ENCODE measurements at regions not wholly inside any gene's neighbourhood (a gene's known extent, or its start where the extent isn't known, plus 50 kb on each side); places are given as distances from the start of the nearest gene placed in this dataset.
A peak's percentile ranks its signal among the peaks of the same experiment; 100 is the strongest.

- TF ChIP-seq GATA2 (IDR thresholded peaks at IDR 0.05; ENCODE audit: insufficient read depth, insufficient read length, low read depth, low read length), result no peak
- TF ChIP-seq EZH2 (IDR thresholded peaks at IDR 0.05; ENCODE audit: borderline replicate concordance, low read depth, low read length, severe bottlenecking), result no peak
- no peak for TF ChIP-seq JUN (IDR thresholded peaks at IDR 0.05; ENCODE audit: borderline replicate concordance, insufficient read depth, insufficient read length, low read depth)
- CTCF ChIA-PET, result interaction anchor here (0.9 to 1.6 kb wide), 3 partner anchors 32 to 126 kb away, joined by 3 read pairs; no protein-coding TSS in a partner anchor
- BruUV-seq (replicated peaks), result no TSS peak
- Histone ChIP-seq H3K9me3 (replicated peaks; ENCODE audit: control insufficient read depth, insufficient read depth, low read length) (no peaks in the 10 kb centered on the region), H3K27ac (ENCODE audit: insufficient read depth, low read depth, low read length) (no peak overlapping the region), H3K79me2 (ENCODE audit: control insufficient read depth, insufficient read depth, low read length) (no peaks in the 10 kb centered on the region), H3K4me3 (replicated peaks in 1 of 3; ENCODE audit: insufficient read depth in 1 of 3, low read depth in 1 of 3, low read length in 3 of 3) (no peak overlapping the region), H3K36me3 (ENCODE audit: control insufficient read depth in 2 of 2, extremely low read depth in 1 of 2, insufficient read depth in 2 of 2, low read length in 2 of 2) (no peaks in the 10 kb centered on the region), H3K4me2 (ENCODE audit: insufficient read depth, low read length) (no peak overlapping the region), H3K27me3 (ENCODE audit: control insufficient read depth in 2 of 2, insufficient read depth in 2 of 2, low read length in 2 of 2) (no peaks in the 10 kb centered on the region), H2AFZ (ENCODE audit: low read depth, low read length) (no peak overlapping the region), H4K20me1 (replicated peaks; ENCODE audit: control insufficient read depth, extremely low read depth, insufficient read depth, low read length) (no peaks in the 10 kb centered on the region), H3K9ac (replicated peaks; ENCODE audit: extremely low read depth, insufficient read depth, low read length) (no peak overlapping the region), H3K4me1 (ENCODE audit: control insufficient read depth, extremely low read depth, insufficient read depth, low read length) (no peaks in the 10 kb centered on the region), H3K9me1 (replicated peaks; ENCODE audit: control insufficient read depth, extremely low read depth, insufficient read depth, low read length) (no peaks in the 10 kb centered on the region)
- DNase-seq (ENCODE audit: low read depth, low spot score) (no peak), FAIRE-seq (no peak)
- POLR2A ChIA-PET, result no interaction called here
- dilution Hi-C loops (cut with MboI; ENCODE audit: extremely low pct_ligation_motif_present, low sequenced_read_pairs) (no loop called here), intact Hi-C loops (cut with micrococcal nuclease) (no loop called here)
Measured at GRCh38 chr4:125624951-125625350, 310.2 kb downstream of the FAT4 start.

- TF ChIP-seq MAX (IDR thresholded peaks at IDR 0.05; ENCODE audit: insufficient read depth, insufficient read length) (no peak), FOS (IDR thresholded peaks at IDR 0.05; ENCODE audit: borderline replicate concordance, insufficient read depth, low read length) (no peak), POLR2A (IDR thresholded peaks at IDR 0.05; ENCODE audit: low read depth, low read length) (no peak), JUN (IDR thresholded peaks at IDR 0.05; ENCODE audit: borderline replicate concordance, insufficient read depth, insufficient read length, low read depth) (no peak), EZH2 (IDR thresholded peaks at IDR 0.05; ENCODE audit: borderline replicate concordance, low read depth, low read length, severe bottlenecking) (no peak), CTCF (IDR thresholded peaks at IDR 0.05; ENCODE audit: extremely low read depth in 1 of 2, insufficient read depth in 1 of 2, low read depth in 1 of 2, low read length in 2 of 2) (no peak), POLR2AphosphoS5 (IDR thresholded peaks at IDR 0.05; ENCODE audit: insufficient read depth, low read depth, low read length) (no peak), GATA2 (IDR thresholded peaks at IDR 0.05; ENCODE audit: insufficient read depth, insufficient read length, low read depth, low read length) (no peak), MYC (IDR thresholded peaks at IDR 0.05; ENCODE audit: low read depth, low read length) (no peak)
- DNase-seq (ENCODE audit: low read depth, low spot score) (peak; percentile 43), FAIRE-seq (no peak)
- Histone ChIP-seq H2AFZ (ENCODE audit: low read depth, low read length) (no peak overlapping the region), H3K27me3 (ENCODE audit: control insufficient read depth in 2 of 2, insufficient read depth in 2 of 2, low read length in 2 of 2) (no peaks in the 10 kb centered on the region), H3K4me1 (ENCODE audit: control insufficient read depth, extremely low read depth, insufficient read depth, low read length) (no peaks in the 10 kb centered on the region), H3K27ac (ENCODE audit: insufficient read depth, low read depth, low read length) (no peak overlapping the region), H3K36me3 (ENCODE audit: control insufficient read depth in 2 of 2, extremely low read depth in 1 of 2, insufficient read depth in 2 of 2, low read length in 2 of 2) (no peaks in the 10 kb centered on the region), H3K4me3 (replicated peaks in 1 of 3; ENCODE audit: insufficient read depth in 1 of 3, low read depth in 1 of 3, low read length in 3 of 3) (no peak overlapping the region), H4K20me1 (replicated peaks; ENCODE audit: control insufficient read depth, extremely low read depth, insufficient read depth, low read length) (no peaks in the 10 kb centered on the region), H3K9me1 (replicated peaks; ENCODE audit: control insufficient read depth, extremely low read depth, insufficient read depth, low read length) (no peaks in the 10 kb centered on the region), H3K4me2 (ENCODE audit: insufficient read depth, low read length) (no peak overlapping the region), H3K9me3 (replicated peaks; ENCODE audit: control insufficient read depth, insufficient read depth, low read length) (no peaks in the 10 kb centered on the region), H3K79me2 (ENCODE audit: control insufficient read depth, insufficient read depth, low read length) (no peaks in the 10 kb centered on the region), H3K9ac (replicated peaks; ENCODE audit: extremely low read depth, insufficient read depth, low read length) (no peak overlapping the region)
- dilution Hi-C loops (cut with MboI; ENCODE audit: extremely low pct_ligation_motif_present, low sequenced_read_pairs), result no loop called here
- intact Hi-C loops (cut with micrococcal nuclease), result no loop called here
- ChIA-PET POLR2A (no interaction called here), CTCF (interaction anchor here (2.0 kb wide), 1 partner anchor 21 kb away, joined by 7 read pairs; no protein-coding TSS in a partner anchor)
- BruUV-seq (replicated peaks), result no TSS peak
Measured at GRCh38 chr4:125626946-125627345, 312.2 kb downstream of the FAT4 start.
